GM18873 (cell line): ENCODE measurements at regions not wholly inside any gene's neighbourhood (a gene's known extent, or its start where the extent isn't known, plus 50 kb on each side); places are given as distances from the start of the nearest gene placed in this dataset.

Experiments used
- ATAC-seq: cut with Tn5 transposase; IDR thresholded peaks from one replicate; pipeline ENCODE4 v1.9.1; 2021; ENCODE audit warnings: mild to moderate bottlenecking, moderate library complexity, moderate number of reproducible peaks; ENCODE audit not compliant: unreplicated experiment, low FRiP score

GRCh38 chr10:62890395-62890794 lies 74.2 kb upstream of the EGR2 start:
- ATAC-seq = no peak

- ATAC-seq = no peak
Measured at GRCh38 chr10:62887642-62888041, 71.5 kb upstream of the EGR2 start.

GRCh38 chr10:62885684-62886461 lies 69.7 kb upstream of the EGR2 start:
- no peak for ATAC-seq

- ATAC-seq = no peak
Measured at GRCh38 chr10:62880162-62880561, 64.0 kb upstream of the EGR2 start.

- no peak for ATAC-seq
Measured at GRCh38 chr10:62873866-62874265, 57.7 kb upstream of the EGR2 start.

GRCh38 chr10:62870866-62871265 lies 54.7 kb upstream of the EGR2 start:
- peak; percentile 92 for ATAC-seq

- ATAC-seq = no peak
Measured at GRCh38 chr10:62869958-62870357, 53.8 kb upstream of the EGR2 start.

- no peak for ATAC-seq
Measured at GRCh38 chr10:62866941-62867340, 50.8 kb upstream of the EGR2 start.

GRCh38 chr10:62866451-62866850 lies 50.3 kb upstream of the EGR2 start:
- no peak for ATAC-seq
